ENCODE measurements at regions not wholly inside any gene's neighbourhood (a gene's known extent, or its start where the extent isn't known, plus 50 kb on each side); places are given as distances from the start of the nearest gene placed in this dataset.

- TF ChIP-seq POU2F2 (IDR thresholded peaks at IDR 0.05; ENCODE audit: low read depth, low read length) (no peak), PAX5 (IDR thresholded peaks at IDR 0.05; ENCODE audit: insufficient read depth, low read length, severe bottlenecking) (no peak)
- DNase-seq (ENCODE audit: insufficient read length, low spot score) (no peak), FAIRE-seq (no peak)
Measured at GRCh38 chr6:79780881-79781280, 149.8 kb downstream of the SH3BGRL2 start.

GRCh38 chr6:79778816-79779215 lies 147.7 kb downstream of the SH3BGRL2 start:
- FAIRE-seq (no peak), DNase-seq (ENCODE audit: insufficient read length, low spot score) (no peak)
- no peak for TF ChIP-seq PAX5 (IDR thresholded peaks at IDR 0.05; ENCODE audit: insufficient read depth, low read length, severe bottlenecking)
- no peak for TF ChIP-seq POLR2A (IDR thresholded peaks at IDR 0.05; ENCODE audit: low read depth, low read length)
- no peak for TF ChIP-seq SPI1 (IDR thresholded peaks at IDR 0.05; ENCODE audit: low read depth, low read length)
- TF ChIP-seq POLR2AphosphoS5 (IDR thresholded peaks at IDR 0.05; ENCODE audit: low read depth, low read length) = no peak
- no peak for TF ChIP-seq TAF1 (IDR thresholded peaks at IDR 0.05; ENCODE audit: low read depth, low read length)
- no peak for TF ChIP-seq POU2F2 (IDR thresholded peaks at IDR 0.05; ENCODE audit: low read depth, low read length)

GRCh38 chr6:79777713-79778579 lies 146.8 kb downstream of the SH3BGRL2 start:
- TF ChIP-seq SPI1 (IDR thresholded peaks at IDR 0.05; ENCODE audit: low read depth, low read length) (0 out of 2 replicates have a peak, but pooled peaks have one; percentile 38), POLR2AphosphoS5 (IDR thresholded peaks at IDR 0.05; ENCODE audit: low read depth, low read length) (no peak)
- FAIRE-seq (peak; percentile 78), DNase-seq (ENCODE audit: insufficient read length, low spot score) (peak; percentile 81)

- TF ChIP-seq POLR2A (IDR thresholded peaks at IDR 0.05; ENCODE audit: low read depth, low read length) (no peak), POLR2AphosphoS5 (IDR thresholded peaks at IDR 0.05; ENCODE audit: low read depth, low read length) (no peak), PAX5 (IDR thresholded peaks at IDR 0.05; ENCODE audit: insufficient read depth, low read length, severe bottlenecking) (no peak), POU2F2 (IDR thresholded peaks at IDR 0.05; ENCODE audit: low read depth, low read length) (no peak)
- FAIRE-seq = no peak
- DNase-seq (ENCODE audit: insufficient read length, low spot score) = no peak
Measured at GRCh38 chr6:79776076-79776475, 144.9 kb downstream of the SH3BGRL2 start.

GRCh38 chr6:79775222-79775621 lies 144.1 kb downstream of the SH3BGRL2 start:
- DNase-seq (ENCODE audit: insufficient read length, low spot score) (no peak), FAIRE-seq (no peak)
- no peak for TF ChIP-seq POU2F2 (IDR thresholded peaks at IDR 0.05; ENCODE audit: low read depth, low read length)

GRCh38 chr6:79764747-79765146 lies 133.6 kb downstream of the SH3BGRL2 start:
- FAIRE-seq = no peak
- TF ChIP-seq SPI1 (IDR thresholded peaks at IDR 0.05; ENCODE audit: low read depth, low read length) (no peak), POU2F2 (IDR thresholded peaks at IDR 0.05; ENCODE audit: low read depth, low read length) (no peak), POLR2AphosphoS5 (IDR thresholded peaks at IDR 0.05; ENCODE audit: low read depth, low read length) (no peak), TAF1 (IDR thresholded peaks at IDR 0.05; ENCODE audit: low read depth, low read length) (no peak), PAX5 (IDR thresholded peaks at IDR 0.05; ENCODE audit: insufficient read depth, low read length, severe bottlenecking) (no peak), POLR2A (IDR thresholded peaks at IDR 0.05; ENCODE audit: low read depth, low read length) (no peak)
- DNase-seq (ENCODE audit: insufficient read length, low spot score) = no peak

- TF ChIP-seq POU2F2 (IDR thresholded peaks at IDR 0.05; ENCODE audit: low read depth, low read length) = no peak
- no peak for TF ChIP-seq POLR2AphosphoS5 (IDR thresholded peaks at IDR 0.05; ENCODE audit: low read depth, low read length)
- no peak for TF ChIP-seq TAF1 (IDR thresholded peaks at IDR 0.05; ENCODE audit: low read depth, low read length)
- TF ChIP-seq PAX5 (IDR thresholded peaks at IDR 0.05; ENCODE audit: insufficient read depth, low read length, severe bottlenecking) = no peak
- no peak for TF ChIP-seq SPI1 (IDR thresholded peaks at IDR 0.05; ENCODE audit: low read depth, low read length)
- TF ChIP-seq POLR2A (IDR thresholded peaks at IDR 0.05; ENCODE audit: low read depth, low read length) = no peak
- DNase-seq (ENCODE audit: insufficient read length, low spot score) (no peak), FAIRE-seq (no peak)
Measured at GRCh38 chr6:79763301-79763700, 132.2 kb downstream of the SH3BGRL2 start.

GRCh38 chr6:79762370-79762769 lies 131.2 kb downstream of the SH3BGRL2 start:
- no peak for DNase-seq (ENCODE audit: insufficient read length, low spot score)
- no peak for FAIRE-seq
- no peak for TF ChIP-seq POLR2AphosphoS5 (IDR thresholded peaks at IDR 0.05; ENCODE audit: low read depth, low read length)
- no peak for TF ChIP-seq SPI1 (IDR thresholded peaks at IDR 0.05; ENCODE audit: low read depth, low read length)
- no peak for TF ChIP-seq PAX5 (IDR thresholded peaks at IDR 0.05; ENCODE audit: insufficient read depth, low read length, severe bottlenecking)
- TF ChIP-seq POU2F2 (IDR thresholded peaks at IDR 0.05; ENCODE audit: low read depth, low read length) = no peak
- no peak for TF ChIP-seq TAF1 (IDR thresholded peaks at IDR 0.05; ENCODE audit: low read depth, low read length)
- TF ChIP-seq POLR2A (IDR thresholded peaks at IDR 0.05; ENCODE audit: low read depth, low read length) = no peak

- TF ChIP-seq POLR2AphosphoS5 (IDR thresholded peaks at IDR 0.05; ENCODE audit: low read depth, low read length) = no peak
- TF ChIP-seq PAX5 (IDR thresholded peaks at IDR 0.05; ENCODE audit: insufficient read depth, low read length, severe bottlenecking) = no peak
- TF ChIP-seq POU2F2 (IDR thresholded peaks at IDR 0.05; ENCODE audit: low read depth, low read length) = no peak
- no peak for TF ChIP-seq POLR2A (IDR thresholded peaks at IDR 0.05; ENCODE audit: low read depth, low read length)
- TF ChIP-seq TAF1 (IDR thresholded peaks at IDR 0.05; ENCODE audit: low read depth, low read length) = no peak
- no peak for TF ChIP-seq SPI1 (IDR thresholded peaks at IDR 0.05; ENCODE audit: low read depth, low read length)
- DNase-seq (ENCODE audit: insufficient read length, low spot score) = no peak
- FAIRE-seq = no peak
Measured at GRCh38 chr6:79756496-79756895, 125.4 kb downstream of the SH3BGRL2 start.

- TF ChIP-seq TAF1 (IDR thresholded peaks at IDR 0.05; ENCODE audit: low read depth, low read length) = no peak
- TF ChIP-seq POU2F2 (IDR thresholded peaks at IDR 0.05; ENCODE audit: low read depth, low read length) = no peak
- no peak for TF ChIP-seq SPI1 (IDR thresholded peaks at IDR 0.05; ENCODE audit: low read depth, low read length)
- TF ChIP-seq PAX5 (IDR thresholded peaks at IDR 0.05; ENCODE audit: insufficient read depth, low read length, severe bottlenecking) = no peak
- TF ChIP-seq POLR2A (IDR thresholded peaks at IDR 0.05; ENCODE audit: low read depth, low read length) = no peak
- no peak for TF ChIP-seq POLR2AphosphoS5 (IDR thresholded peaks at IDR 0.05; ENCODE audit: low read depth, low read length)
- DNase-seq (ENCODE audit: insufficient read length, low spot score) = no peak
- FAIRE-seq = no peak
Measured at GRCh38 chr6:79755967-79756366, 124.8 kb downstream of the SH3BGRL2 start.
